ENCODE measurements at regions not wholly inside any gene's neighbourhood (a gene's known extent, or its start where the extent isn't known, plus 50 kb on each side); places are given as distances from the start of the nearest gene placed in this dataset.

GRCh38 chr22:48819961-48820360, 1007.7 kb downstream of the BRD1 start:
- TF ChIP-seq CTCF (IDR thresholded peaks at IDR 0.05) = no peak
- no peak for TF ChIP-seq ZFX (IDR thresholded peaks at IDR 0.05; ENCODE audit: borderline replicate concordance)
